Trophoblast cell (in vitro differentiated cells and primary cell): ENCODE measurements at regions not wholly inside any gene's neighbourhood (a gene's known extent, or its start where the extent isn't known, plus 50 kb on each side); places are given as distances from the start of the nearest gene placed in this dataset.

Source experiments
- DNase-seq, 2 donors: peaks; one replicate each; pipeline ENCODE4 v3.0.0-alpha.2; 2016
- H2AFZ ChIP-seq: 2 replicates; pipeline ENCODE4 v1.6.1; 2013; ENCODE audit warnings: low read length, moderate library complexity, mild to moderate bottlenecking; ENCODE audit not compliant: insufficient read depth, poor library complexity
- H2AK5ac ChIP-seq: 2 replicates; pipeline ENCODE4 v1.6.1; 2013; ENCODE audit warnings: mild to moderate bottlenecking, low read length
- H2BK120ac ChIP-seq: 2 replicates; pipeline ENCODE4 v1.6.1; 2013; ENCODE audit warnings: low read length, mild to moderate bottlenecking, moderate library complexity; ENCODE audit not compliant: insufficient read depth, poor library complexity
- H2BK12ac ChIP-seq: 2 replicates; pipeline ENCODE4 v1.6.1; 2013; ENCODE audit warnings: mild to moderate bottlenecking, low read length, moderate library complexity
- H2BK5ac ChIP-seq: 2 replicates; pipeline ENCODE4 v1.6.1; 2013; ENCODE audit warnings: low read length, low read depth, moderate library complexity, mild to moderate bottlenecking; ENCODE audit not compliant: poor library complexity
- H3K14ac ChIP-seq: 2 replicates; pipeline ENCODE4 v1.6.1; 2013; ENCODE audit warnings: mild to moderate bottlenecking, low read length
- H3K18ac ChIP-seq: 2 replicates; pipeline ENCODE4 v1.6.1; 2013; ENCODE audit warnings: mild to moderate bottlenecking, low read length
- H3K23ac ChIP-seq: 2 replicates; pipeline ENCODE4 v1.6.1; 2013; ENCODE audit warnings: low read length
- H3K27ac ChIP-seq: 2 replicates; pipeline ENCODE4 v1.5.1; 2013; ENCODE audit warnings: low read depth, mild to moderate bottlenecking, inconsistent platforms, low read length, moderate library complexity
- H3K27me3 ChIP-seq: 2 replicates; pipeline ENCODE4 v1.6.1; 2013; ENCODE audit warnings: inconsistent platforms, mild to moderate bottlenecking, low read length, moderate library complexity; ENCODE audit not compliant: insufficient read depth
- H3K36me3 ChIP-seq, 2 experiments: 1 replicate in 1 of 2; 2 replicates in 1 of 2; pipeline ENCODE4 v1.6.1; 2013; ENCODE audit warnings: low read length in 2 of 2, mild to moderate bottlenecking in 2 of 2, moderate library complexity in 1 of 2; ENCODE audit not compliant: insufficient read depth in 2 of 2, control insufficient read depth in 1 of 2
- H3K4ac ChIP-seq: 2 replicates; pipeline ENCODE4 v1.6.1; 2013; ENCODE audit warnings: low read depth, mild to moderate bottlenecking, low read length, moderate library complexity
- H3K4me1 ChIP-seq, 2 experiments: 1 replicate in 1 of 2; 2 replicates in 1 of 2; pipeline ENCODE4 v1.6.1; 2013; ENCODE audit warnings: low read length in 2 of 2, mild to moderate bottlenecking in 2 of 2, moderate library complexity in 1 of 2; ENCODE audit not compliant: insufficient read depth in 2 of 2, control insufficient read depth in 1 of 2
- H3K4me2 ChIP-seq: 2 replicates; pipeline ENCODE4 v1.6.1; 2013; ENCODE audit warnings: inconsistent platforms, mild to moderate bottlenecking, low read length, moderate library complexity
- H3K4me3 ChIP-seq: 2 replicates; pipeline ENCODE4 v1.5.1; 2013; ENCODE audit warnings: mild to moderate bottlenecking, low read depth, low read length, inconsistent platforms
- H3K79me1 ChIP-seq: one replicate; pipeline ENCODE4 v1.6.1; 2013; ENCODE audit warnings: low read length
- H3K79me2 ChIP-seq: 2 replicates; pipeline ENCODE4 v1.6.1; 2013; ENCODE audit warnings: low read length, mild to moderate bottlenecking; ENCODE audit not compliant: control insufficient read depth, insufficient read depth, poor library complexity
- H3K9ac ChIP-seq: 2 replicates; pipeline ENCODE4 v1.6.1; 2013; ENCODE audit warnings: mild to moderate bottlenecking, low read length
- H3K9me3 ChIP-seq: 2 replicates; pipeline ENCODE4 v1.6.1; 2013; ENCODE audit warnings: low read depth, mild to moderate bottlenecking, control low read depth, inconsistent platforms, low read length; ENCODE audit not compliant: insufficient read depth
- H4K12ac ChIP-seq: 2 replicates; pipeline ENCODE4 v1.6.1; 2013; ENCODE audit warnings: low read depth, mild to moderate bottlenecking, low read length, moderate library complexity
- H4K8ac ChIP-seq: 2 replicates; pipeline ENCODE4 v1.6.1; 2013; ENCODE audit warnings: low read depth, mild to moderate bottlenecking, low read length, moderate library complexity
- H4K91ac ChIP-seq: one replicate; pipeline ENCODE4 v1.6.1; 2013; ENCODE audit warnings: low read depth, mild to moderate bottlenecking, low read length, moderate library complexity
- whole genome bisulfite sequencing: extraction: QIAGEN DNeasy Blood & Tissue Kit; methylation state at CpG from one replicate; pipeline ENCODE4 v1.1.7; 2013; ENCODE audit warnings: missing lambda C conversion rate; ENCODE audit not compliant: insufficient read length, insufficient coverage; ENCODE audit errors: extremely low coverage; 5-methylcytosine and 5-hydroxymethylcytosine counted together

DNA sequence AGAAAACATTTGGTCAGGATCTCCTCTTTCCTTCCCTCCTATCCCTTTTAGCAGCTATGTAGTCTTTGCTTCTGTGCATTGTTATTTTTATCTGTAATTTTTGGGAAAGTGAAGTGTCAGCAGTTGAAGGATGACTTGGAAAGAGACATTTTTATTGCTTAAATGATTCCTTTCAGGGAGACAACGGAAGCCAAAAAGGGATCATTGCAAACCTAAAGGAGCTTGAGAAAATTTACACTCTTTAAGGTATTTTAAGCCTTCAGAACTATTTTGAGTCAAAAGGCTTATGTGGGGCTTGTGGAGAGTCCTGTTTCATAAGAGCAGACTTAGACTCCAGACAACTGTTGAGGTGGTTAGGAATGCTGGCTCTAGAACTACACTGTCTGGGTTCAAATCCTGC, 281.6 kb downstream of the KIF4B start:
- Histone ChIP-seq H2AK5ac (no peak overlapping the region), H3K9ac (no peak overlapping the region), H4K91ac (no peak overlapping the region), H3K36me3 (no peaks in the 10 kb centered on the region), H3K14ac (no peak overlapping the region), H3K4me1 (no peaks in the 10 kb centered on the region), H3K4me3 (no peak overlapping the region), H3K27ac (no peak overlapping the region), H3K79me1 (no peaks in the 10 kb centered on the region), H3K18ac (no peak overlapping the region), H3K9me3 (no peaks in the 10 kb centered on the region), H3K79me2 (no peaks in the 10 kb centered on the region), H2BK12ac (no peak overlapping the region), H3K4ac (no peak overlapping the region), H4K12ac (no peak overlapping the region), H3K4me2 (no peak overlapping the region), H4K8ac (no peak overlapping the region), H3K27me3 (no peaks in the 10 kb centered on the region), H2BK120ac (no peak overlapping the region), H2BK5ac (no peak overlapping the region), H3K23ac (no peak overlapping the region), H2AFZ (no peak overlapping the region)
- no CpG with 5 or more reads among the region's 1 CpG for WGBS
- no peak for DNase-seq

DNA sequence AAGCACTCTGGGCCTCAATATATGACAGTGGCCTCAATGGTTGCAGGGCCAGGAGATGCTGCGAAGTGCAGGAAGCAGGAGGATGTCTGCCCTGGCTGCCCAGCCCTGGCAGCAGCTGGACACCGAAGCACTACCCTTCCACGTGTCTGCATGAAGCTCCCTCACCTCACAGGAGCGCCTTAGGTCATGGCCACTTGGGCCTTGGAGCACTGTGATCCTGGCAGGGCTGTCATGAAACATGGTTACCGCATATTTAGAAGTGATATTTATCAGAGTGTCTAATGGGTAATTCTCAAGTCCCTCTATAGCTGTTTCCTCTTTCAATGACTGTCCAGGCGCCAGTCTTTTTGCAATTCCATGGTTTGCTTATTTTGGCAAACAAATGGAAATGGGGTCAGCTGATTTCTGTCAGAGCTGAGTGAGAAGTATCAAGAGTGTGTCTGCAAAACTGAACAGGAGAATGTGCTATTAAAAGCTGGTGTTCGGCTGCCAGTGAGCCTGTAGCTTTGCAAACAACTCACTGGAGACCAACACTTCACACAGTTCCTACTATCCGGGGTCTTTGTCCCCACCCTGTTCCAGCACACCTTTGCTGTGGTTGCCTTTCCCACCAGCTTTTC, 285.9 kb downstream of the KIF4B start:
- Histone ChIP-seq H4K12ac (no peak overlapping the region), H4K91ac (no peak overlapping the region), H3K27me3 (no peaks in the 10 kb centered on the region), H4K8ac (no peak overlapping the region), H3K9me3 (no peaks in the 10 kb centered on the region), H2BK5ac (no peak overlapping the region), H3K18ac (no peak overlapping the region), H2AK5ac (no peak overlapping the region), H2AFZ (no peak overlapping the region), H3K23ac (no peak overlapping the region), H3K4me1 (no peaks in the 10 kb centered on the region), H3K27ac (no peak overlapping the region), H3K79me2 (no peaks in the 10 kb centered on the region), H3K4me3 (no peak overlapping the region), H2BK120ac (no peak overlapping the region), H3K4ac (no peak overlapping the region), H2BK12ac (no peak overlapping the region), H3K79me1 (no peaks in the 10 kb centered on the region), H3K9ac (no peak overlapping the region), H3K14ac (no peak overlapping the region), H3K36me3 (no peaks in the 10 kb centered on the region), H3K4me2 (no peak overlapping the region)
- WGBS = no CpG with 5 or more reads among the region's 8 CpGs
- no peak for DNase-seq

DNA sequence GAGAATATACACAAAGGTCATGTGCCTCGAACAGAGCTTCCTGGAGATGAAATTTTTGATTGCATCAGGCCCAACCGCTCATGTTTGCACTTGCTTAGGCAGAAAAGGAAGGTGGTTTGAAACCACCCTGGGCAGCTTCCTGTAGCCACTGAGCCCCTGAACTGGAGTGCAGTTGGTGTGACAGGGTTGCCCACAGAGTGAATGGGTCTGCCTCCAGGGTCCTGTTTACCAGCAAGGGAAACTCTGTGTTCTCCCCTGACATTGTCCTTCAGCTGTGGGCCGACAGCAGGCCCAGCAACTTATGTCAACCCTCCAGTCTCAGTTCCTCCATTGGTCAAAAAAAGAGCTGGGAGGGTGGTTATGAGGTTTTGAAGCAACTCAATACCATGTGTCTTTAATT, 289.6 kb downstream of the KIF4B start:
- Histone ChIP-seq H2BK120ac (no peak overlapping the region), H3K23ac (no peak overlapping the region), H3K79me2 (no peaks in the 10 kb centered on the region), H2BK5ac (no peak overlapping the region), H2BK12ac (no peak overlapping the region), H3K27ac (no peak overlapping the region), H3K4me1 (no peaks in the 10 kb centered on the region), H3K9ac (no peak overlapping the region), H3K4ac (no peak overlapping the region), H3K14ac (no peak overlapping the region), H4K8ac (no peak overlapping the region), H3K9me3 (no peaks in the 10 kb centered on the region), H3K4me2 (no peak overlapping the region), H4K91ac (no peak overlapping the region), H3K27me3 (no peaks in the 10 kb centered on the region), H3K79me1 (no peaks in the 10 kb centered on the region), H2AK5ac (no peak overlapping the region), H3K4me3 (no peak overlapping the region), H4K12ac (no peak overlapping the region), H3K18ac (no peak overlapping the region), H2AFZ (no peak overlapping the region), H3K36me3 (no peaks in the 10 kb centered on the region)
- DNase-seq = no peak
- no CpG with 5 or more reads among the region's 3 CpGs for WGBS

DNA sequence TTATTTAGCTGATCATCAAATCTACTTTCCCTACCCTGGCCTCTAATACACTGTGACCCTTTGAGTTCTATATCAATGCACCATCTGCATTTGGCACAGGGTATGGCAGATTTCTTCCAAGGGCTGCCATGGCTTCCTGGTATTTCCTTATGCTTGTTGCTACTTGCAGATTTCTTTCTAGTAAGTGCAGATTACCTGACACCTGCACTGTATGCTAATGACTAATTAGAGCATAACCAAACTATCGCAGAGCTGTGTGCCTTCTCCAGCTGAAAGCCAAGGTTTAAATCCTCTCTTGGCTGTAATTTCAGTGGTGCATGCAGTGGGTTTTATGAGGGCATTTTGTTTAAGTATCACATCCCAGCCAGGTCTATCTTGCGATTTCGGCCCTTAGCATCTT, 293.7 kb downstream of the KIF4B start:
- H3K27me3 ChIP-seq = no peaks in the 10 kb centered on the region
- H2BK12ac ChIP-seq = no peak overlapping the region
- H3K9me3 ChIP-seq = no peaks in the 10 kb centered on the region
- H3K79me1 ChIP-seq = no peaks in the 10 kb centered on the region
- no CpG with 5 or more reads among the region's 3 CpGs for WGBS
- no peak overlapping the region for H3K23ac ChIP-seq
- no peak overlapping the region for H2AFZ ChIP-seq
- H3K4me2 ChIP-seq = no peak overlapping the region
- DNase-seq = no peak
- no peak overlapping the region for H2BK5ac ChIP-seq
- no peak overlapping the region for H4K91ac ChIP-seq
- H3K4ac ChIP-seq = no peak overlapping the region
- no peaks in the 10 kb centered on the region for H3K79me2 ChIP-seq
- H3K14ac ChIP-seq = no peak overlapping the region
- H4K12ac ChIP-seq = no peak overlapping the region
- no peak overlapping the region for H3K18ac ChIP-seq
- no peaks in the 10 kb centered on the region for H3K4me1 ChIP-seq
- H3K36me3 ChIP-seq = no peaks in the 10 kb centered on the region
- no peak overlapping the region for H3K4me3 ChIP-seq
- H4K8ac ChIP-seq = no peak overlapping the region
- no peak overlapping the region for H2AK5ac ChIP-seq
- H3K27ac ChIP-seq = no peak overlapping the region
- H2BK120ac ChIP-seq = no peak overlapping the region
- no peak overlapping the region for H3K9ac ChIP-seq
